Spleen (tissue), 7 donors: ENCODE measurements at regions not wholly inside any gene's neighbourhood (a gene's known extent, or its start where the extent isn't known, plus 50 kb on each side); places are given as distances from the start of the nearest gene placed in this dataset.

ENCODE experiments used
- CTCF ChIP-seq, 11 experiments: fragments of 200-600 bp in 7 of 11; fragments of 450-650 bp in 4 of 11; sonication (generic) in 4 of 11; IDR thresholded peaks in 8 of 11; conservative IDR thresholded peaks in 3 of 11; 1 replicate in 7 of 11; 2 replicates in 4 of 11; pipeline versions ENCODE4 v1.4.0 to v1.8.0; 2016 to 2021; ENCODE audit warnings: antibody characterized with exemption in 11 of 11, inconsistent platforms in 4 of 11, mild to moderate bottlenecking in 1 of 11
- POLR2A ChIP-seq, 3 donors: fragments of 450-650 bp; IDR thresholded peaks; one replicate each; pipeline ENCODE4 v1.5.1; 2017; ENCODE audit warnings: antibody characterized with exemption in 3 of 3, mild to moderate bottlenecking in 1 of 3
- POLR2AphosphoS5 ChIP-seq, 3 donors: sonication (generic); formaldehyde crosslinking; IDR thresholded peaks; one replicate each; pipeline ENCODE4 v1.5.1; 2017; ENCODE audit warnings: antibody characterized with exemption in 3 of 3
- donor health status: DM: no; HTN: no; CAD: no; lungs with moderate emphysema.
- donor health status: DM: no; HTN: no; CAD: no.
- donor health status: DM: no; HTN: no; CAD: no.

- TF ChIP-seq POLR2A (IDR thresholded peaks at IDR 0.05): no peak
- no peak for TF ChIP-seq CTCF (IDR thresholded peaks at IDR 0.05 in 8 of 11, conservative IDR thresholded peaks at IDR 0.05 in 3 of 11)
- no peak for TF ChIP-seq POLR2AphosphoS5 (IDR thresholded peaks at IDR 0.05)
Measured at GRCh38 chr6:1003394-1004160, 308.3 kb upstream of the FOXQ1 start.
